Ramos (cell line): ENCODE measurements at regions not wholly inside any gene's neighbourhood (a gene's known extent, or its start where the extent isn't known, plus 50 kb on each side); places are given as distances from the start of the nearest gene placed in this dataset.

ENCODE experiments used
- in situ Hi-C: fragments of 300-500 bp; cut with MboI; formaldehyde crosslinking; loops from one replicate; pipeline ENCODE4 v1.14.3; 2022; ENCODE audit warnings: low sequenced_read_pairs; ENCODE audit not compliant: unreplicated experiment

GRCh38 chr20:6882561-6883291 is 115.2 kb downstream of the BMP2 start:
- in situ Hi-C loops: no loop called here

GRCh38 chr20:6884114-6884513 is 116.6 kb downstream of the BMP2 start:
- in situ Hi-C loops: no loop called here

- in situ Hi-C loops: no loop called here
Observed at GRCh38 chr20:6886065-6886729, 118.7 kb downstream of the BMP2 start.

GRCh38 chr20:6887966-6888365 is 120.5 kb downstream of the BMP2 start:
- in situ Hi-C loops: no loop called here

GRCh38 chr20:6888736-6889395 is 121.4 kb downstream of the BMP2 start:
- in situ Hi-C loops: no loop called here

- in situ Hi-C loops: no loop called here
Observed at GRCh38 chr20:6892724-6893123, 125.2 kb downstream of the BMP2 start.

- in situ Hi-C loops: no loop called here
Observed at GRCh38 chr20:6898928-6899327, 131.4 kb downstream of the BMP2 start.

- in situ Hi-C loops: no loop called here
Observed at GRCh38 chr20:6906871-6907270, 139.4 kb downstream of the BMP2 start.

- in situ Hi-C loops: no loop called here
Observed at GRCh38 chr20:6908673-6909072, 141.2 kb downstream of the BMP2 start.

- in situ Hi-C loops: no loop called here
Observed at GRCh38 chr20:6909608-6910007, 142.1 kb downstream of the BMP2 start.

- in situ Hi-C loops: no loop called here
Observed at GRCh38 chr20:6914986-6915385, 147.5 kb downstream of the BMP2 start.

GRCh38 chr20:6916938-6917337 is 149.5 kb downstream of the BMP2 start:
- in situ Hi-C loops: no loop called here

GRCh38 chr20:6919792-6920468 is 152.4 kb downstream of the BMP2 start:
- in situ Hi-C loops: no loop called here

GRCh38 chr20:6920991-6921613 is 153.6 kb downstream of the BMP2 start:
- in situ Hi-C loops: no loop called here

GRCh38 chr20:6921717-6922386 is 154.4 kb downstream of the BMP2 start:
- in situ Hi-C loops: no loop called here

- in situ Hi-C loops: no loop called here
Observed at GRCh38 chr20:6924681-6925080, 157.2 kb downstream of the BMP2 start.

- in situ Hi-C loops: no loop called here
Observed at GRCh38 chr20:6925744-6926278, 158.3 kb downstream of the BMP2 start.

- in situ Hi-C loops: no loop called here
Observed at GRCh38 chr20:6940048-6940447, 172.6 kb downstream of the BMP2 start.

GRCh38 chr20:6940876-6941275 is 173.4 kb downstream of the BMP2 start:
- in situ Hi-C loops: no loop called here

GRCh38 chr20:6941571-6941970 is 174.1 kb downstream of the BMP2 start:
- in situ Hi-C loops: no loop called here
